ENCODE measurements at regions not wholly inside any gene's neighbourhood (a gene's known extent, or its start where the extent isn't known, plus 50 kb on each side); places are given as distances from the start of the nearest gene placed in this dataset.

- FAIRE-seq (no peak), DNase-seq (ENCODE audit: insufficient read length, low spot score) (no peak)
- TF ChIP-seq POU2F2 (IDR thresholded peaks at IDR 0.05; ENCODE audit: low read depth, low read length), result no peak
- TF ChIP-seq PAX5 (IDR thresholded peaks at IDR 0.05; ENCODE audit: insufficient read depth, low read length, severe bottlenecking), result no peak
- TF ChIP-seq SPI1 (IDR thresholded peaks at IDR 0.05; ENCODE audit: low read depth, low read length), result no peak
- no peak for TF ChIP-seq POLR2A (IDR thresholded peaks at IDR 0.05; ENCODE audit: low read depth, low read length)
- no peak for TF ChIP-seq POLR2AphosphoS5 (IDR thresholded peaks at IDR 0.05; ENCODE audit: low read depth, low read length)
- TF ChIP-seq TAF1 (IDR thresholded peaks at IDR 0.05; ENCODE audit: low read depth, low read length), result no peak
Measured at GRCh38 chr3:62926494-62926893, 51.3 kb upstream of the CADPS start.

- no peak for DNase-seq (ENCODE audit: insufficient read length, low spot score)
- TF ChIP-seq POU2F2 (IDR thresholded peaks at IDR 0.05; ENCODE audit: low read depth, low read length) (no peak), POLR2A (IDR thresholded peaks at IDR 0.05; ENCODE audit: low read depth, low read length) (no peak)
- FAIRE-seq, result no peak
Measured at GRCh38 chr3:62928256-62928655, 53.0 kb upstream of the CADPS start.

GRCh38 chr3:62929771-62930170 lies 54.6 kb upstream of the CADPS start:
- TF ChIP-seq POU2F2 (IDR thresholded peaks at IDR 0.05; ENCODE audit: low read depth, low read length) (no peak), POLR2A (IDR thresholded peaks at IDR 0.05; ENCODE audit: low read depth, low read length) (no peak), TAF1 (IDR thresholded peaks at IDR 0.05; ENCODE audit: low read depth, low read length) (no peak), SPI1 (IDR thresholded peaks at IDR 0.05; ENCODE audit: low read depth, low read length) (no peak), PAX5 (IDR thresholded peaks at IDR 0.05; ENCODE audit: insufficient read depth, low read length, severe bottlenecking) (no peak), POLR2AphosphoS5 (IDR thresholded peaks at IDR 0.05; ENCODE audit: low read depth, low read length) (no peak)
- FAIRE-seq, result no peak
- DNase-seq (ENCODE audit: insufficient read length, low spot score), result no peak

GRCh38 chr3:62935793-62936192 lies 60.6 kb upstream of the CADPS start:
- DNase-seq (ENCODE audit: insufficient read length, low spot score), result no peak
- TF ChIP-seq POU2F2 (IDR thresholded peaks at IDR 0.05; ENCODE audit: low read depth, low read length) (no peak), TAF1 (IDR thresholded peaks at IDR 0.05; ENCODE audit: low read depth, low read length) (no peak), POLR2AphosphoS5 (IDR thresholded peaks at IDR 0.05; ENCODE audit: low read depth, low read length) (no peak), PAX5 (IDR thresholded peaks at IDR 0.05; ENCODE audit: insufficient read depth, low read length, severe bottlenecking) (no peak), SPI1 (IDR thresholded peaks at IDR 0.05; ENCODE audit: low read depth, low read length) (no peak), POLR2A (IDR thresholded peaks at IDR 0.05; ENCODE audit: low read depth, low read length) (no peak)
- FAIRE-seq, result no peak

- DNase-seq (ENCODE audit: insufficient read length, low spot score), result no peak
- TF ChIP-seq SPI1 (IDR thresholded peaks at IDR 0.05; ENCODE audit: low read depth, low read length) (no peak), POU2F2 (IDR thresholded peaks at IDR 0.05; ENCODE audit: low read depth, low read length) (no peak), POLR2AphosphoS5 (IDR thresholded peaks at IDR 0.05; ENCODE audit: low read depth, low read length) (no peak), TAF1 (IDR thresholded peaks at IDR 0.05; ENCODE audit: low read depth, low read length) (no peak), POLR2A (IDR thresholded peaks at IDR 0.05; ENCODE audit: low read depth, low read length) (no peak), PAX5 (IDR thresholded peaks at IDR 0.05; ENCODE audit: insufficient read depth, low read length, severe bottlenecking) (no peak)
- no peak for FAIRE-seq
Measured at GRCh38 chr3:62936626-62937254, 61.5 kb upstream of the CADPS start.

- TF ChIP-seq POLR2A (IDR thresholded peaks at IDR 0.05; ENCODE audit: low read depth, low read length), result no peak
- no peak for TF ChIP-seq PAX5 (IDR thresholded peaks at IDR 0.05; ENCODE audit: insufficient read depth, low read length, severe bottlenecking)
- TF ChIP-seq POU2F2 (IDR thresholded peaks at IDR 0.05; ENCODE audit: low read depth, low read length), result no peak
- TF ChIP-seq TAF1 (IDR thresholded peaks at IDR 0.05; ENCODE audit: low read depth, low read length), result no peak
- no peak for TF ChIP-seq POLR2AphosphoS5 (IDR thresholded peaks at IDR 0.05; ENCODE audit: low read depth, low read length)
- TF ChIP-seq SPI1 (IDR thresholded peaks at IDR 0.05; ENCODE audit: low read depth, low read length), result no peak
- DNase-seq (ENCODE audit: insufficient read length, low spot score) (no peak), FAIRE-seq (no peak)
Measured at GRCh38 chr3:62938583-62938982, 63.4 kb upstream of the CADPS start.

- DNase-seq (ENCODE audit: insufficient read length, low spot score), result no peak
- TF ChIP-seq POLR2AphosphoS5 (IDR thresholded peaks at IDR 0.05; ENCODE audit: low read depth, low read length), result no peak
- no peak for TF ChIP-seq TAF1 (IDR thresholded peaks at IDR 0.05; ENCODE audit: low read depth, low read length)
- no peak for TF ChIP-seq PAX5 (IDR thresholded peaks at IDR 0.05; ENCODE audit: insufficient read depth, low read length, severe bottlenecking)
- no peak for TF ChIP-seq SPI1 (IDR thresholded peaks at IDR 0.05; ENCODE audit: low read depth, low read length)
- no peak for TF ChIP-seq POLR2A (IDR thresholded peaks at IDR 0.05; ENCODE audit: low read depth, low read length)
- TF ChIP-seq POU2F2 (IDR thresholded peaks at IDR 0.05; ENCODE audit: low read depth, low read length), result no peak
- no peak for FAIRE-seq
Measured at GRCh38 chr3:62939707-62940106, 64.5 kb upstream of the CADPS start.

GRCh38 chr3:62940771-62941563 lies 65.8 kb upstream of the CADPS start:
- DNase-seq (ENCODE audit: insufficient read length, low spot score), result no peak
- FAIRE-seq, result no peak
- no peak for TF ChIP-seq POLR2A (IDR thresholded peaks at IDR 0.05; ENCODE audit: low read depth, low read length)
- TF ChIP-seq POLR2AphosphoS5 (IDR thresholded peaks at IDR 0.05; ENCODE audit: low read depth, low read length), result no peak
- TF ChIP-seq PAX5 (IDR thresholded peaks at IDR 0.05; ENCODE audit: insufficient read depth, low read length, severe bottlenecking), result no peak
- no peak for TF ChIP-seq POU2F2 (IDR thresholded peaks at IDR 0.05; ENCODE audit: low read depth, low read length)
- TF ChIP-seq TAF1 (IDR thresholded peaks at IDR 0.05; ENCODE audit: low read depth, low read length), result no peak
- TF ChIP-seq SPI1 (IDR thresholded peaks at IDR 0.05; ENCODE audit: low read depth, low read length), result no peak

- TF ChIP-seq TAF1 (IDR thresholded peaks at IDR 0.05; ENCODE audit: low read depth, low read length) (no peak), POU2F2 (IDR thresholded peaks at IDR 0.05; ENCODE audit: low read depth, low read length) (no peak), SPI1 (IDR thresholded peaks at IDR 0.05; ENCODE audit: low read depth, low read length) (no peak), POLR2A (IDR thresholded peaks at IDR 0.05; ENCODE audit: low read depth, low read length) (no peak), PAX5 (IDR thresholded peaks at IDR 0.05; ENCODE audit: insufficient read depth, low read length, severe bottlenecking) (no peak)
Measured at GRCh38 chr3:62942227-62942626, 67.0 kb upstream of the CADPS start.

More at GRCh38 chr3:62942227-62942626, 67.0 kb upstream of the CADPS start:
- FAIRE-seq (no peak), DNase-seq (ENCODE audit: insufficient read length, low spot score) (no peak)
